Sigmoid colon (tissue), 3 donors: ENCODE measurements at regions not wholly inside any gene's neighbourhood (a gene's known extent, or its start where the extent isn't known, plus 50 kb on each side); places are given as distances from the start of the nearest gene placed in this dataset.

ENCODE experiments used
- POLR2A ChIP-seq, 2 donors: fragments of 450-650 bp; IDR thresholded peaks; one replicate each; pipeline ENCODE4 v1.6.1; 2016; ENCODE audit warnings: antibody characterized with exemption in 2 of 2, mild to moderate bottlenecking in 2 of 2, moderate library complexity in 2 of 2
- TF ChIP-seq, protein P1 (sequence below), 4 experiments: fragments of 450-650 bp in 3 of 4; fragments of 200-600 bp in 1 of 4; IDR thresholded peaks; one replicate each; pipeline ENCODE4 v1.5.1; 2016 to 2019; ENCODE audit warnings: antibody characterized with exemption in 4 of 4, mild to moderate bottlenecking in 3 of 4, moderate library complexity in 2 of 4

- TF ChIP-seq, protein P1, sequence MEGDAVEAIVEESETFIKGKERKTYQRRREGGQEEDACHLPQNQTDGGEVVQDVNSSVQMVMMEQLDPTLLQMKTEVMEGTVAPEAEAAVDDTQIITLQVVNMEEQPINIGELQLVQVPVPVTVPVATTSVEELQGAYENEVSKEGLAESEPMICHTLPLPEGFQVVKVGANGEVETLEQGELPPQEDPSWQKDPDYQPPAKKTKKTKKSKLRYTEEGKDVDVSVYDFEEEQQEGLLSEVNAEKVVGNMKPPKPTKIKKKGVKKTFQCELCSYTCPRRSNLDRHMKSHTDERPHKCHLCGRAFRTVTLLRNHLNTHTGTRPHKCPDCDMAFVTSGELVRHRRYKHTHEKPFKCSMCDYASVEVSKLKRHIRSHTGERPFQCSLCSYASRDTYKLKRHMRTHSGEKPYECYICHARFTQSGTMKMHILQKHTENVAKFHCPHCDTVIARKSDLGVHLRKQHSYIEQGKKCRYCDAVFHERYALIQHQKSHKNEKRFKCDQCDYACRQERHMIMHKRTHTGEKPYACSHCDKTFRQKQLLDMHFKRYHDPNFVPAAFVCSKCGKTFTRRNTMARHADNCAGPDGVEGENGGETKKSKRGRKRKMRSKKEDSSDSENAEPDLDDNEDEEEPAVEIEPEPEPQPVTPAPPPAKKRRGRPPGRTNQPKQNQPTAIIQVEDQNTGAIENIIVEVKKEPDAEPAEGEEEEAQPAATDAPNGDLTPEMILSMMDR (IDR thresholded peaks at IDR 0.05), result no peak
- no peak for TF ChIP-seq POLR2A (IDR thresholded peaks at IDR 0.05)
Observed at GRCh38 chr13:29956853-29957252, 106.4 kb upstream of the UBL3 start.
